HS-5 (cell line): ENCODE measurements at regions not wholly inside any gene's neighbourhood (a gene's known extent, or its start where the extent isn't known, plus 50 kb on each side); places are given as distances from the start of the nearest gene placed in this dataset.
"Not testable (repeated sequence)": the region's sequence is repeated elsewhere in the genome, so short reads cannot be mapped to it uniquely, and the experiment has no call there.

Source experiments
- DNase-seq: peaks from one replicate; pipeline ENCODE4 v3.0.0-alpha.2; 2012; ENCODE audit warnings: low read depth

DNA sequence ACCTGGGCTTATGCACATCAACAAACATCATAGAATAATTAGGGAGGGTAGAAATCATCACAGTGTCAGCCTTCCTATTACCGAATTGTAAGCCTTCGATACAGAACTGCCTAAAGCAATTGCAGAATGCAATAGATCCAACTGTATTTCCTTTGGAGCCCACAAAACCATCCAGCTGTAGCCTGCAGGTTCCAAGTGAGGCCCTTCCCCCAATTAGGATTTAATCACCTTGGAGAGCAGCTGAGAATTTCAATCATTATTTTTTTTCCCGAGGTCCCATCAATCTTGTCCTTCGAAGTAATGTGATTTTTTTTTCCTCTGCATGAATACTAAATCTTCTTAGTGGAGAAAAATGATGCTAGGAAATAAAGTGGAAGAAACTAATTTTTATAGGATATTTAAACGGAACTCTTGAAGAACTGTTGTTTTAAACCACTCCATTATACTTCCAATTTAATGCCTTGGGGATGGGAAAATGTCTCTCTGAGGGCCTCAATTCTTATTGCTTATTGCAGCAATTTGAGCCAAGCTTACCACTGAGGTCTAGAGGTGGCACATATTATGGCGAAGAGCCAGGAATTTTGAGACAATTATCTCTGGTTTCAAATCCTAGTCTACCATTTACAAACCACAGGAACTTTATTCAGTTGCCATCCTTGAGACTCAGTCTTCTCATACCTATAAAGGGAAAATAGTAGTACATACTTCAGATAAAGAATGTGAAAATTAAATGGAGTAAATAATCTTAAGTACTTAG lies 953.4 kb upstream of the IGFBP7 start:
- DNase-seq, result no peak

DNA sequence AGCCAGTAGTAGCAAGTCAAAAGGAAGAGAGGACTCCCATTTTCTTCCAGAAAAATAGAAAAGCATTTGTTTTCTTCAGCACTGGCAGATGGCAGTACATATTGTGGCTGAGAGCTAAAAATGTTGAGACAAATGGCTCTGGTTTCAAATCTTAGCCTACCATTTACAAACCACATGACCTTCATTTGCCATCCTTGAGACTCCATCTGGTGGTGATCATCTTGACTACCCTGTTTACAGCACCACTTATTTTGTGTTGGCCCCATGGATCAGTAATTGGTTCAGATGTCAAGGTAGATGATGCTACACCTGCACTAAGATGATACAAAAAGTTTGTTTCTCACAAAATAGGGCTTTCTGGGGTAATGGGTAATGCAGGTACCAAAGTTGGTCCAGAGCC lies 951.8 kb upstream of the IGFBP7 start:
- DNase-seq, result no peak

GRCh38 chr4:58050439-58050838 lies 940.3 kb upstream of the IGFBP7 start:
- no peak for DNase-seq

- no peak for DNase-seq
Measured at GRCh38 chr4:58048491-58048890, 938.3 kb upstream of the IGFBP7 start.

- DNase-seq, result no peak
Measured at GRCh38 chr4:58042176-58042575, 932.0 kb upstream of the IGFBP7 start.

DNA sequence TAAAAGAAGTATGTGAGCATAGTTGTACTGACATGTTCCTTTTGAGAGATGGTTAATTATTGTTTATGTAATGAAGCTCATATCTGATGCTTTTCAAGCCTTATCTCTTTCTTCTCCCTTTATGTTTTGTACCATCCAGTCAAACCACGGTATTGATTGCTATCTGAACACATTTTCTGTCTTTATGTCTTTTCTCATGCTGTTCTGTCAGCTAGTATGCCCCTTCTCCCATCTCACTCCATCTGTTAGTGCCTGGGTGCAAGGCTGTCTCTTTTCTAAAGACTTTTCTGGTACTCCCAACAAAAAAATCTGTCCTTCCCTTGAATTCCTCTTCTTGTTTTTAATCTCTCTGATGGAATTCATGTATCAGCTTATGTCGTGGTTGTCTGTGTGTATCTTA lies 883.8 kb upstream of the IGFBP7 start:
- DNase-seq, result no peak

DNA sequence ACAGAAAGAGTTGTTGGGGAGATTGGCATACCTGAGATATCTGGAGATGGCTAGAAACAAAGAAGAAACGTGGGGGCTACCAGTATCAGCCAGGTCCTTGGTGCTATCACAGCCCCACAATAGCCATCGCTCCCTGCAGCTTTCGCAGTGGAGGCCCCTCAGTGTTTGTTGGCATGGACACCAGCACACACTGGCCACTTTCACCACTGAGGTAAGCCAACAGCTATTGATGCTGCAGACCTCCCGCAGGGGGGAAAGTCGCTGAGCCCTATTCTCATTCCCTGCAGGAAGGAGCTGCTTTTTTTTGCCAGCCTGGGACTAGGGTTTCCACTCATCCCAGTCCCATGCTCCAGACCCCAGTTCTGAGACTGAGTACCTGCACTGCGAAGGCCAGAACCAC lies 879.2 kb upstream of the IGFBP7 start:
- no peak for DNase-seq

DNA sequence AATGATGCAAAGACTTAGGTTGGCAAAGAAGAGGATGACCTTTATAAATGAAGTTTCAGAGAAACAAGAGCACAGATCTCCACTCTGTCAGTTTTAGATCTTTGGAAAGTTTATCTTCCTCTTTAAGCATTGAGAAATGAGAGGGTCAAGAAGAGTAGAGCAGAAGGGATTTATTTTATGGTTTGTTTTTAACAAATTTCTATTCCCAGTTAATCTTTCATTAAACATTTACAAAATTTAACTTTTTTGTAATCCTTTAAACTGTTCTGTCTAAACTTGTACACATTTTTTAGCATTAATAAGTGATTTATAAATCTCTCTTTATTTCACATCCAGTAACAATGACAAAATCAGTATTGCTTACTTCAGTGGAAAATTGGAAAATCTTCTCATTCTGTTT lies 875.0 kb upstream of the IGFBP7 start:
- no peak for DNase-seq

DNA sequence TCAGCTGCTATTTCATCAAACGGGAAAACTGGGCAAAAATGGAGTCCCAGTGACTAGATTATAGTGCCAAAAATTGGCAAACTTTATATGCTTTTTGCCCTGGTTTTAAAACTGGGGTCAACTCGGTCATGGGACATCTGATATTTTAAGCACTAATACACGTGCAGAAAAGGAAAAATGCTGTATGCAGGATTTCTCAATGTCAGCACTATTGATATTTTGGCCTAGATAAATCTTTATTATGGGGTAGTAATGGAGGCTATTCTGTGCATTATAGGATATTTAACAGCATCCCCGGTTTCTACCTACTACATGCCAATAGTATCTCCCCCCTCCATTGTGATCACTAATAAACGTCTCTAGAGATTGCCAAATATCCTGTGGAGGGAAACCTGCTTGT lies 870.9 kb upstream of the IGFBP7 start:
- no peak for DNase-seq

DNA sequence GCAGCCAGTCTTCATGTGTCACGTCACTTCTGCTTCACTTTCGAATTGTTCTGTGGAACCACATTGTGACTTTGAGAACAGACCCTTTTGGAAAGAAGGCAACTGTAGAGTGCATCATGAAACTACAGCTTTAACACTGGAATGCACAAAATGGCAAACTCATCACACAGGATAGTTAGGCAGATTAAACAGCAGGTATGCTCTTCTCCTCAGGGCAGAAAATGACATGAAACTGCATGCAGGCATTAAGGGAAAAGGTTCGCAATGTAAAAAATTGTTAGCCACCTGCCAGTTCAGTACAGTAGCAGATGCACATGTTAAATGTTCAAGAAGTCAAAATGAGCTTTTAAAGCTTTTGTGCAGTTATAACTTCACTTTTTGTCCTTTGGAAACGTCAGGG lies 864.6 kb upstream of the IGFBP7 start:
- no peak for DNase-seq

GRCh38 chr4:57973819-57974218 lies 863.6 kb upstream of the IGFBP7 start:
- DNase-seq, result no peak

DNA sequence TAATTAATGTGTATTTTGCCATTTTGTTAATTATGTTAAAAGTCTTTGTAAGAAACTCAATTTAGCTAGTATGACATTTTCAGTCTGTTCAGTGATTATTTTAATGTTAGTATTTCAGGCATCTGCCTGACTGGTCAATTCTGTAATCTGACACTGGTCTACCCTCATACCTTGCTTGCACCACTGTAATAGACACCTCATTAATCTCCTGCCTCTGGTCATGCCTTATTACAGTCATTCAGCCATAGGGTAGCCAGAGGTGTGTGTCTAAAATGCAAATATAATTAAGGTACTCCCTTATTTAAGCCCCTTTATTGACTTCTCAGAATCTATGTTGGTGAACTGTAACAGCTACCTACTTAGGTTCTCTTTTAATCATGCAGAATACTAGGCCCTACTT lies 861.1 kb upstream of the IGFBP7 start:
- DNase-seq, result no peak

DNA sequence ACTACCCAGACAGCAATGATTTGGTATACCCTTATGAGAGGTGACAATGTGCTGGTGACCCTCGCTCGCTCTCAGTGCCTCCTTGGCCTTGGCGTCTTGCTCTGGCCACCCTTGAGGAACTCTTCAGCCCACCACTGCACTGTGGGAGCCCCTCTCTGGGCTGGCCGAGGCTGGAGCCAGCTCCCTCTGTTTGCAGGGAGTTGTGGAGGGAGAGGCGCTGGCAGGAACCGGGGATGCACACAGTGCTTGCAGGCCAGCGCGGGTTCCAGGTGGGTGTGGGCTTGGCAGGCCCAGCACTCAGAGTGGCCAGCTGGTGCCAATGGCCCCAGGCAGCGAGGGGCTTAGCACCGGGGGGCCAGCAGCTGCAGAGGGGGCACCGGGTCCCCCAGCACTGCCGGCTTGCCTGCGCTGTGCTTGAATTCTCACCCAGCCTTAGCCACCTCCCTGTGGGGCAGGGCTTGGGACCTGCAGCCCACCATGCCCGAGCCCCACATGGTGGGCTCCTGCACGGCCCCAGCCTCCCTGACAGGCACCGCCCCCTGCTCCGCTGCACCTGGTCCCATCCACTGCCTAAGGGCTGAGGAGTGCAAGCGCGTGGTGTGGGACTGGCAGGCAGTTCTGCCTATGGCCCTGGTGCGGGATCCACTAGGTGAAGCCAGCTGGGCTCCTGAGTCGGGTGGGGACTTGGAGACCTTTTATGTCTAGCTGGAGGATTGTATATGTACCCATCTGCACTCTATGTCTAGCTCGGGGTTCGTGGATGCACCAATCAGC lies 857.0 kb upstream of the IGFBP7 start:
- DNase-seq, result no peak

- not testable (repeated sequence) for DNase-seq
Measured at GRCh38 chr4:57965431-57965830, 855.2 kb upstream of the IGFBP7 start.

DNA sequence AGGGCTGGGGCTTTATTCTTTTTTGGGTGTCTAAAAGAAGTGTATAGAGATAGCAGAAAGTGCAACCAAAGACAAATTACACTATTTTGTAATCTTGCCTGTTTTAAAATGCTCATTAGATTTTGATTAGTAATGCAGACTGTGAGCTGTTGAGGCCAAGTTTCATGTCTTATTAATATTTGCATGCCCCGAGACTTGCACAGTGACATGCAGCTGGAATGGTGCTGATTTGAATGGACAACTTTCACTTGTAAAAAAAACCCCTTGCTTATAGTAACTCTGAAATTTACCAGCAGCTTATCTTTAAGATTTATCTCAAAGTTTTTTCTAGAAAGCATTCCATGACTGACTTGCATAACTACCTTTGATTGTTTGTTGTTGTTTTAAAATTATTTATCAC lies 835.1 kb upstream of the IGFBP7 start:
- no peak for DNase-seq

GRCh38 chr4:57943682-57944081 lies 833.5 kb upstream of the IGFBP7 start:
- no peak for DNase-seq

GRCh38 chr4:57937326-57937725 lies 827.1 kb upstream of the IGFBP7 start:
- DNase-seq, result not testable (repeated sequence)

- DNase-seq, result no peak
Measured at GRCh38 chr4:57926311-57926710, 816.1 kb upstream of the IGFBP7 start.

DNA sequence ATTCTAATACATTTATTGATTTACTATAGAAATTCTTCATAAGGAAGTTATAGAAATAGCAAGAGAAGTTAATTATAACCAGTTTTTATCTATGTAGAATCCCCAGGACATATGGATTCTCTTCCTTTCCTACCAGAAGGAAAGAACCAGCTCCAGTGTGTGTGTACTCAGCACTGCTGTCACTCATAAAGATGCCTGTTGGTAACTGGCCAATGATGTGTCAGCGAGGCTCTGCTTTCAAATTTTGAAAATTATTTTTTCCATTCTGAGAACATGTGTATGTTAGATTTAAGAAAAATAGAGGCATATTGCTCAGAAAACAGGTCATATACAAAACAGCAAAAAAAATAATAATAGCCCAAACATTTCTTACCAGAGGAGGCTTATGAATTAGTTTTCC lies 814.8 kb upstream of the IGFBP7 start:
- no peak for DNase-seq

DNA sequence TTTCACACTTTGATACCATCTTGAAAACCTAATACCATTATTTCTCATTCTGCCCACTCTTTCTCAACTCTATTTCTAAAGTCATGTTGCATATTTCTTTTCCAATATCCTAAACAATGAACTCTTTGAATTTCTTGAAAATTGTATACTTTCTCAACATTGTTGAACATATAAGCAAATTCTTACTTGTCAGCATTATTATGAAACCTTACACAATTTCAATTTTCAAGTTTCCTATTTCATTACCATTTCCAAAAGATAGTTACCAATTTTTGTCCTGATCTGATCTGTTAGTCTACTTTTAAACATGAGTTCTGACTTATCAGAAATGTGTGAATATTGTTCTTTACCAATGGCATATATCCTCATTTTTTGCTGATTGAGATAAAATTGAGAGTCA lies 806.3 kb upstream of the IGFBP7 start:
- no peak for DNase-seq

GRCh38 chr4:57911203-57911602 lies 801.0 kb upstream of the IGFBP7 start:
- DNase-seq, result no peak

DNA sequence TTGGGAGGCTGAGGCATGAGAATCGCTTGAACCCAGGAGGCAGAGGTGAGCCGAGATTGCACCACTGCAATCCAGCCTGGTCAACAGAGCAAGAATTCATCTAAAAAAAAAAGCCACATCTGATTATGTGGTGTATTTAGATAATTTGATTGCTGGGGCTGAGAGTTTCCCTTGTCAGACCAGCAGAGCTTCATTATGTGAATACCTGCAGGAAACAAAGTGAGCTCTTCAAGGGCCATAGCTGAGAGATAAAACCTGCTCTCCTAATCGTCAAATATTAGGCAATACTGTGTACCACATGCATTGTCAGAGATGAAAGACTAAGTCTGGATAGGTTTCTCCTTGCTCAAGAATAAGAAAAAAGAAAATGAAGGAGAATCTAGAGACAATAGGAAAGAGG lies 800.0 kb upstream of the IGFBP7 start:
- no peak for DNase-seq

- DNase-seq, result no peak
Measured at GRCh38 chr4:57905965-57906364, 795.8 kb upstream of the IGFBP7 start.

DNA sequence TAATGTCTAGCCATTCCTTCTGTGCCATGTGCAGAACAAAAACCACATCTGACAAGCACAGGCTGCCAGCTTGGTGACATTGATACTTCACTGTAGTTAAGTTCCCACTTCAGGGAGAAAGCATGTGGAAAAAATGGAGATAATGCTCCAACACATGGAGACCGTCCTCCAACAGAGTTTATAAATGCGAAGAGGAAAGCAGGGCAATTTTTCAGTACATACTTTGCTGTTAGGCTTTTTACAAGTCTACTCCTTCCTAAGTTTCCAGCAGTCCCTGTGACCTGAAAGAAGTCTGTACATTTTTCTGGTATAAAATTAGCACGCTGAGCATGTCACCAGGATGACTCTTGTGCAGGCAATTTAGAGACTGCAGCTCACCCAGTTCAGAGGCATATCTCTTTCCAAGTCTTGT lies 766.9 kb upstream of the IGFBP7 start:
- no peak for DNase-seq
